PC-3 (cell line): ENCODE measurements at regions not wholly inside any gene's neighbourhood (a gene's known extent, or its start where the extent isn't known, plus 50 kb on each side); places are given as distances from the start of the nearest gene placed in this dataset.

Source experiments
- ATAC-seq: fragments of 200-7000 bp; cut with Tn5 transposase; 2 replicates; pipeline ENCODE4 v1.9.1; 2020; ENCODE audit warnings: mild to moderate bottlenecking, moderate library complexity
- BruUV-seq: library from RNA; stranded (reverse); fragments of 400-500 nt; replicated peaks from 2 replicates; lab custom pipeline; 2021; lab: Mats Ljungman, UMichigan
- CTCF ChIA-PET: fragments of 300-600 bp; sonication (Branson Sonifier 250); formaldehyde crosslinking; loops from one replicate; lab custom pipeline; 2022; ENCODE audit warnings: antibody characterized with exemption; lab: Charles Lee
- POLR2A ChIA-PET: fragments of 300-600 bp; sonication (Branson Sonifier 250); formaldehyde crosslinking; loops from one replicate; lab custom pipeline; 2022; ENCODE audit warnings: antibody characterized with exemption; ENCODE audit not compliant: unreplicated experiment; lab: Charles Lee
- DNase-seq: peaks from one replicate; pipeline ENCODE4 v3.0.0-alpha.2; 2015
- H2AFZ ChIP-seq: fragments of 300-600 bp; sonication (generic); 2 replicates; pipeline ENCODE4 v1.6.0; 2016; ENCODE audit warnings: antibody characterized with exemption, low read length
- H3F3A ChIP-seq: fragments of 300-600 bp; sonication (generic); one replicate; pipeline ENCODE4 v1.6.0; 2017; ENCODE audit warnings: antibody characterized with exemption, low read length, control low read depth, mild to moderate bottlenecking; ENCODE audit not compliant: unreplicated experiment
- H3K27ac ChIP-seq: fragments of 300-600 bp; sonication (generic); 2 replicates; pipeline ENCODE4 v1.5.1; 2016; ENCODE audit warnings: mild to moderate bottlenecking, low read length
- H3K27me3 ChIP-seq: fragments of 300-600 bp; sonication (generic); 2 replicates; pipeline ENCODE4 v1.6.1; 2016; ENCODE audit warnings: low read length, mixed read lengths
- H3K36me3 ChIP-seq: fragments of 300-600 bp; sonication (generic); 2 replicates; pipeline ENCODE4 v1.6.1; 2016; ENCODE audit warnings: low read depth, mixed run types, low read length, mixed read lengths
- H3K4me1 ChIP-seq: fragments of 300-600 bp; sonication (generic); 2 replicates; pipeline ENCODE4 v1.5.1; 2016; ENCODE audit warnings: low read length; ENCODE audit not compliant: insufficient read depth
- H3K4me2 ChIP-seq: fragments of 300-600 bp; sonication (generic); 2 replicates; pipeline ENCODE4 v1.6.0; 2016; ENCODE audit warnings: low read length
- H3K4me3 ChIP-seq: fragments of 300-600 bp; sonication (generic); 2 replicates; pipeline ENCODE4 v1.5.1; 2016; ENCODE audit warnings: mild to moderate bottlenecking, low read length, mixed read lengths
- H3K79me2 ChIP-seq: fragments of 300-600 bp; sonication (generic); 2 replicates; pipeline ENCODE4 v1.6.1; 2017; ENCODE audit warnings: low read length, mixed read lengths
- H3K9ac ChIP-seq: fragments of 300-600 bp; sonication (generic); 2 replicates; pipeline ENCODE4 v1.6.0; 2016; ENCODE audit warnings: mild to moderate bottlenecking, low read length
- H3K9me2 ChIP-seq: fragments of 300-600 bp; sonication (generic); replicated peaks from 2 replicates; pipeline ENCODE4 v1.6.1; 2016; ENCODE audit warnings: mixed run types, low read length, mixed read lengths
- H3K9me3 ChIP-seq: fragments of 300-600 bp; sonication (generic); 2 replicates; pipeline ENCODE4 v1.6.1; 2016; ENCODE audit warnings: low read length, mixed read lengths
- H4K20me1 ChIP-seq: fragments of 300-600 bp; sonication (generic); 2 replicates; pipeline ENCODE4 v1.6.1; 2016; ENCODE audit warnings: low read length, mixed read lengths
- CTCF ChIP-seq: fragments of 300-600 bp; sonication (generic); conservative IDR thresholded peaks from 2 replicates; pipeline ENCODE4 v1.5.1; 2017; ENCODE audit warnings: antibody characterized with exemption, low read depth, mild to moderate bottlenecking, low read length
- EZH2 ChIP-seq: fragments of 300-600 bp; sonication (generic); IDR thresholded peaks from one replicate; pipeline ENCODE4 v1.6.1; 2017; ENCODE audit warnings: antibody characterized with exemption, mild to moderate bottlenecking, low read length; ENCODE audit not compliant: unreplicated experiment
- EZH2phosphoT487 ChIP-seq: fragments of 300-600 bp; sonication (generic); IDR thresholded peaks from 2 replicates; pipeline ENCODE4 v1.6.1; 2018; ENCODE audit warnings: mild to moderate bottlenecking, antibody characterized with exemption, low read length, borderline replicate concordance
- intact Hi-C: fragments of 100-400 bp; cut with micrococcal nuclease; formaldehyde crosslinking; loops from 2 replicates; pipeline ENCODE4 v1.9.0; 2023

- POLR2A ChIA-PET, result no interaction called here
- Histone ChIP-seq H3F3A (no peaks in the 10 kb centered on the region), H3K79me2 (no peaks in the 10 kb centered on the region), H3K9ac (no peak overlapping the region), H3K4me1 (no peaks in the 10 kb centered on the region), H3K4me2 (no peak overlapping the region), H3K9me2 (no peaks in the 10 kb centered on the region), H4K20me1 (no peaks in the 10 kb centered on the region), H3K9me3 (no peaks in the 10 kb centered on the region), H2AFZ (no peak overlapping the region), H3K36me3 (no peaks in the 10 kb centered on the region), H3K4me3 (no peak overlapping the region), H3K27ac (no peak overlapping the region), H3K27me3 (no peaks in the 10 kb centered on the region)
- BruUV-seq, result no TSS peak
- intact Hi-C loops, result no loop called here
- CTCF ChIA-PET, result no interaction called here
- no peak for TF ChIP-seq CTCF
- no peak for DNase-seq
- no peak for ATAC-seq
Observed at GRCh38 chr7:15795393-15795792, 108.9 kb upstream of the MEOX2 start.

GRCh38 chr7:15794801-15795200 lies 108.3 kb upstream of the MEOX2 start:
- ATAC-seq (no peak), DNase-seq (no peak)
- Histone ChIP-seq H3K36me3 (no peaks in the 10 kb centered on the region), H3K4me2 (no peak overlapping the region), H3K9me2 (no peaks in the 10 kb centered on the region), H3K4me1 (no peaks in the 10 kb centered on the region), H3K9me3 (no peaks in the 10 kb centered on the region), H3K27ac (no peak overlapping the region), H4K20me1 (no peaks in the 10 kb centered on the region), H3K4me3 (no peak overlapping the region), H3F3A (no peaks in the 10 kb centered on the region), H3K79me2 (no peaks in the 10 kb centered on the region), H2AFZ (no peak overlapping the region), H3K27me3 (no peaks in the 10 kb centered on the region), H3K9ac (no peak overlapping the region)
- ChIA-PET POLR2A (interaction anchor here (0.6 kb wide), 1 partner anchor 155 kb away, joined by 3 read pairs; no protein-coding TSS in a partner anchor), CTCF (no interaction called here)
- TF ChIP-seq EZH2phosphoT487 (no peak), CTCF (no peak)
- BruUV-seq, result no TSS peak
- intact Hi-C loops, result no loop called here

- CTCF ChIA-PET, result no interaction called here
- no peak for ATAC-seq
- no peak for TF ChIP-seq CTCF
- no peak for TF ChIP-seq EZH2phosphoT487
- TF ChIP-seq EZH2, result no peak
Observed at GRCh38 chr7:15784694-15785030, 98.2 kb upstream of the MEOX2 start.

More at GRCh38 chr7:15784694-15785030, 98.2 kb upstream of the MEOX2 start:
- POLR2A ChIA-PET, result no interaction called here
- no peak overlapping the region for H3K4me2 ChIP-seq
- no peaks in the 10 kb centered on the region for H3K79me2 ChIP-seq
- H3K4me1 ChIP-seq, result no peaks in the 10 kb centered on the region
- H3K9me3 ChIP-seq, result no peaks in the 10 kb centered on the region
- H3K4me3 ChIP-seq, result no peak overlapping the region
- H4K20me1 ChIP-seq, result no peaks in the 10 kb centered on the region
- H3K9me2 ChIP-seq, result no peaks in the 10 kb centered on the region
- no peaks in the 10 kb centered on the region for H3K36me3 ChIP-seq
- no peak overlapping the region for H3K27ac ChIP-seq
- no peaks in the 10 kb centered on the region for H3F3A ChIP-seq
- no TSS peak for BruUV-seq
- H2AFZ ChIP-seq, result no peak overlapping the region
- H3K9ac ChIP-seq, result no peak overlapping the region
- no peaks in the 10 kb centered on the region for H3K27me3 ChIP-seq
- DNase-seq, result no peak
- intact Hi-C loops, result no loop called here
